ENCODE measurements at regions not wholly inside any gene's neighbourhood (a gene's known extent, or its start where the extent isn't known, plus 50 kb on each side); places are given as distances from the start of the nearest gene placed in this dataset.

DNA sequence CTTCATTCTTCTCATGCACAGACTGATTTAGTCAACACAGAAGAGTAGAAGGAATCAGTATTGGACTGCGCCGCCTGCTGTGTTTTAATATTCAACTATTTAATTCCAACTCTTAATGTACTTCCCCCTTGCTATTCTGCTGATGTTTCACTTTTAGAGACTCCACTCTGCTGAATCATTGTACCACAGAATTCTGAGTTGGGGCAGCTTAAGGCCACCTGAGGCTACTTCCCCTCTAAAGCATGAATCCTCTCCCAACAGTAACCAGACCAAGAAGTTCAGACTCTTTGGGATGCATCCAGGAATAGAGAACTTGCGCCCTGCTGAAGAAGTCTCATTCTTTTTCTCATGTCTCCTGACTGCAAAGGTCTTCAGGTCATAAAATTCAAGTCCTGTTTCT is 708.8 kb downstream of the UQCRFS1 start:
- no peak for TF ChIP-seq POLR2AphosphoS5 (IDR thresholded peaks at IDR 0.05)
- TF ChIP-seq, protein P1, sequence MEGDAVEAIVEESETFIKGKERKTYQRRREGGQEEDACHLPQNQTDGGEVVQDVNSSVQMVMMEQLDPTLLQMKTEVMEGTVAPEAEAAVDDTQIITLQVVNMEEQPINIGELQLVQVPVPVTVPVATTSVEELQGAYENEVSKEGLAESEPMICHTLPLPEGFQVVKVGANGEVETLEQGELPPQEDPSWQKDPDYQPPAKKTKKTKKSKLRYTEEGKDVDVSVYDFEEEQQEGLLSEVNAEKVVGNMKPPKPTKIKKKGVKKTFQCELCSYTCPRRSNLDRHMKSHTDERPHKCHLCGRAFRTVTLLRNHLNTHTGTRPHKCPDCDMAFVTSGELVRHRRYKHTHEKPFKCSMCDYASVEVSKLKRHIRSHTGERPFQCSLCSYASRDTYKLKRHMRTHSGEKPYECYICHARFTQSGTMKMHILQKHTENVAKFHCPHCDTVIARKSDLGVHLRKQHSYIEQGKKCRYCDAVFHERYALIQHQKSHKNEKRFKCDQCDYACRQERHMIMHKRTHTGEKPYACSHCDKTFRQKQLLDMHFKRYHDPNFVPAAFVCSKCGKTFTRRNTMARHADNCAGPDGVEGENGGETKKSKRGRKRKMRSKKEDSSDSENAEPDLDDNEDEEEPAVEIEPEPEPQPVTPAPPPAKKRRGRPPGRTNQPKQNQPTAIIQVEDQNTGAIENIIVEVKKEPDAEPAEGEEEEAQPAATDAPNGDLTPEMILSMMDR (IDR thresholded peaks at IDR 0.05): no peak
- TF ChIP-seq POLR2A (IDR thresholded peaks at IDR 0.05): no peak
- no peak for TF ChIP-seq EP300 (IDR thresholded peaks at IDR 0.05)

Measured in sigmoid colon (tissue), 4 donors.